ENCODE measurements at regions not wholly inside any gene's neighbourhood (a gene's known extent, or its start where the extent isn't known, plus 50 kb on each side); places are given as distances from the start of the nearest gene placed in this dataset.
A peak's percentile ranks its signal among the peaks of the same experiment; 100 is the strongest.

DNA sequence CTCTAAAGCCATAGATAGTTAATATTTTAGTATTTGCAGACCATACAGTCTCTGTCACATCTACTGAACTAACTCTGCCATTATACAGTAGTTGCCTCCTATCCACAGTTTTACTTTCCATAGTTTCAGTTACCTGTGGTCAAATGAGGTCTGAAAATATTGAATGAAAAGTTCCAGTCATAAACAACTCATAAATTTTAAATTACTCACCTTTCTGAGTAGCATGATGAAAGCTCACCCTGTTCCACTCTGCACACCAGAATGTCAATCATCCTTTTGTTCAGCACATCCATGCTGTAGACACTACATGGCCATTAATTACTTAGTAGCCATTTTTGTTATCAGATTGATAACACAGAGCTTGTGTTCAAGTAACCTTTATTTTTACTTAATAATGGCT is 51.7 kb upstream of the ME3 start:
- Histone ChIP-seq H3K27ac (ENCODE audit: low read depth, low read length) (no peak overlapping the region), H2AFZ (ENCODE audit: low read length) (no peak overlapping the region), H3K79me2 (ENCODE audit: insufficient read depth, low read length) (no peaks in the 10 kb centered on the region), H3K36me3 (ENCODE audit: insufficient read depth, low read length) (no peaks in the 10 kb centered on the region), H3K4me2 (ENCODE audit: insufficient read depth, low read length) (no peak overlapping the region), H3K27me3 (ENCODE audit: insufficient read depth, low read length) (no peaks in the 10 kb centered on the region), H3K4me1 (ENCODE audit: insufficient read depth, low read length) (peaks cover 32% of the 10 kb centered on the region), H3K9me3 (ENCODE audit: low read depth, low read length) (no peaks in the 10 kb centered on the region), H4K20me1 (ENCODE audit: insufficient read depth, low read length) (no peaks in the 10 kb centered on the region), H3K4me3 (ENCODE audit: insufficient read depth, low read length) (no peak overlapping the region)
- TF ChIP-seq, protein P1, sequence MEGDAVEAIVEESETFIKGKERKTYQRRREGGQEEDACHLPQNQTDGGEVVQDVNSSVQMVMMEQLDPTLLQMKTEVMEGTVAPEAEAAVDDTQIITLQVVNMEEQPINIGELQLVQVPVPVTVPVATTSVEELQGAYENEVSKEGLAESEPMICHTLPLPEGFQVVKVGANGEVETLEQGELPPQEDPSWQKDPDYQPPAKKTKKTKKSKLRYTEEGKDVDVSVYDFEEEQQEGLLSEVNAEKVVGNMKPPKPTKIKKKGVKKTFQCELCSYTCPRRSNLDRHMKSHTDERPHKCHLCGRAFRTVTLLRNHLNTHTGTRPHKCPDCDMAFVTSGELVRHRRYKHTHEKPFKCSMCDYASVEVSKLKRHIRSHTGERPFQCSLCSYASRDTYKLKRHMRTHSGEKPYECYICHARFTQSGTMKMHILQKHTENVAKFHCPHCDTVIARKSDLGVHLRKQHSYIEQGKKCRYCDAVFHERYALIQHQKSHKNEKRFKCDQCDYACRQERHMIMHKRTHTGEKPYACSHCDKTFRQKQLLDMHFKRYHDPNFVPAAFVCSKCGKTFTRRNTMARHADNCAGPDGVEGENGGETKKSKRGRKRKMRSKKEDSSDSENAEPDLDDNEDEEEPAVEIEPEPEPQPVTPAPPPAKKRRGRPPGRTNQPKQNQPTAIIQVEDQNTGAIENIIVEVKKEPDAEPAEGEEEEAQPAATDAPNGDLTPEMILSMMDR (IDR thresholded peaks at IDR 0.05; ENCODE audit: extremely low read depth, low read depth, low read length): no peak
- no peak for DNase-seq (ENCODE audit: insufficient read length, low spot score, missing footprints)

DNA sequence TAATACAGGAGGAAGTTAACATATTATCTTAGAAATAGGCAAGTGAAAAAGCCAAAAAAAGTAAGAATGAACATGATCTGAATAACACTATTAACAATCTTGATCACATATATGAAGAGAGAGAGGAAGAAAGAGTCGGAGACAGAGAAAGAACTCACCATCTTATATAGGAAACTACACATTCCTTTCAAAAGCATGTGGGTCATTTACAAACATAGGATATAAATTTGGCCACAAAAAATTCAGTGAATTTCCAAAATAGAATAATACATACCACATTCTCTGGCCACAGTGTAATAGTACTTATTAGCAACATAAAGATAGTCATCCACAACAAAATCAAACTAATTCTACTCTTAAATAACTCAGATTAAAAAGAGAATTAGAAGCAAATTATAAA is 50.9 kb upstream of the ME3 start:
- no peaks in the 10 kb centered on the region for H3K36me3 ChIP-seq (ENCODE audit: insufficient read depth, low read length)
- no peaks in the 10 kb centered on the region for H3K9me3 ChIP-seq (ENCODE audit: low read depth, low read length)
- TF ChIP-seq, protein P1 (IDR thresholded peaks at IDR 0.05; ENCODE audit: extremely low read depth, low read depth, low read length): no peak

DNA sequence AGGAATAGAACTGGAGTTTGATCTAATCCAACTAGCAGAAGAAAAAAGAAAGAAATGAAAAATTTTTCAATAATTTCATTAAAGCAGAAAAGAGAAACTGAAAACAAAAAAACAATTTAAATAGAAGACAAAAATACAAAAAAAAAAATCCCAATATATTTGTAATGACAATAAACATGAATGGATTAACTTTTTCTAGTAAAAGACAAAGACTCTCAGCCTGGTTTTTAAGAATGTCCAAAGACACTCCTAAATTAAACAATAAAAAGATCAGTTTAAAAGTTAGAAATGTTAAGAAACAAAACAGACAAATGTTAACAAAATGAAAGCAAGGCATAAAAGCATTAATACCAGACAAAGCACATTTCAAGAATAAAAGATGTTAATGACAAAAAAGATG is 50.3 kb upstream of the ME3 start:
- Histone ChIP-seq H3K36me3 (ENCODE audit: insufficient read depth, low read length) (no peaks in the 10 kb centered on the region), H2AFZ (ENCODE audit: low read length) (no peak overlapping the region)

More for the DNA sequence above, 50.9 kb upstream of the ME3 start:
- no peak for DNase-seq (ENCODE audit: insufficient read length, low spot score, missing footprints)
- no peak overlapping the region for H3K4me3 ChIP-seq (ENCODE audit: insufficient read depth, low read length)
- H3K4me1 ChIP-seq (ENCODE audit: insufficient read depth, low read length): peaks cover 40% of the 10 kb centered on the region
- no peaks in the 10 kb centered on the region for H3K27me3 ChIP-seq (ENCODE audit: insufficient read depth, low read length)
- H3K4me2 ChIP-seq (ENCODE audit: insufficient read depth, low read length): no peak overlapping the region
- no peaks in the 10 kb centered on the region for H4K20me1 ChIP-seq (ENCODE audit: insufficient read depth, low read length)
- H3K79me2 ChIP-seq (ENCODE audit: insufficient read depth, low read length): no peaks in the 10 kb centered on the region
- H2AFZ ChIP-seq (ENCODE audit: low read length): no peak overlapping the region
- H3K27ac ChIP-seq (ENCODE audit: low read depth, low read length): no peak overlapping the region

More for the DNA sequence above, 50.3 kb upstream of the ME3 start:
- Histone ChIP-seq H3K27me3 (ENCODE audit: insufficient read depth, low read length) (no peaks in the 10 kb centered on the region), H4K20me1 (ENCODE audit: insufficient read depth, low read length) (no peaks in the 10 kb centered on the region), H3K4me2 (ENCODE audit: insufficient read depth, low read length) (no peak overlapping the region), H3K79me2 (ENCODE audit: insufficient read depth, low read length) (no peaks in the 10 kb centered on the region), H3K4me1 (ENCODE audit: insufficient read depth, low read length) (peaks cover 40% of the 10 kb centered on the region), H3K9me3 (ENCODE audit: low read depth, low read length) (no peaks in the 10 kb centered on the region), H3K27ac (ENCODE audit: low read depth, low read length) (peak overlapping the region; percentile 75), H3K4me3 (ENCODE audit: insufficient read depth, low read length) (no peak overlapping the region)
- TF ChIP-seq, protein P1 (IDR thresholded peaks at IDR 0.05; ENCODE audit: extremely low read depth, low read depth, low read length): no peak
- DNase-seq (ENCODE audit: insufficient read length, low spot score, missing footprints): no peak

Data from osteoblast (primary cell).